NT2/D1 (cell line): ENCODE measurements at regions not wholly inside any gene's neighbourhood (a gene's known extent, or its start where the extent isn't known, plus 50 kb on each side); places are given as distances from the start of the nearest gene placed in this dataset.

Experiments used
- SUZ12 ChIP-seq: IDR thresholded peaks from 2 replicates; pipeline ENCODE4 v1.6.1; 2011; ENCODE audit not compliant: insufficient read length, insufficient read depth; ENCODE audit errors: extremely low read depth
- ZNF274 ChIP-seq: IDR thresholded peaks from 2 replicates; pipeline ENCODE4 v1.6.1; 2011; ENCODE audit warnings: mild to moderate bottlenecking, low read depth, low read length

- no peak for TF ChIP-seq ZNF274
- TF ChIP-seq SUZ12: no peak
These were observed 561.1 kb downstream of the NR2F1-AS1 start for GRCh38 chr5:93019896-93020295.
